NCI-H2227 treated with DMSO at 0.1 percent for 48 hours (cell line): ENCODE measurements at regions not wholly inside any gene's neighbourhood (a gene's known extent, or its start where the extent isn't known, plus 50 kb on each side); places are given as distances from the start of the nearest gene placed in this dataset.

Source experiments
- DNase-seq: peaks from one replicate; lab custom pipeline; 2025; lab: John Stamatoyannopoulos, UW

- DNase-seq = no peak
Measured at GRCh38 chr16:51391798-51392511, 240.9 kb upstream of the SALL1 start.

DNA sequence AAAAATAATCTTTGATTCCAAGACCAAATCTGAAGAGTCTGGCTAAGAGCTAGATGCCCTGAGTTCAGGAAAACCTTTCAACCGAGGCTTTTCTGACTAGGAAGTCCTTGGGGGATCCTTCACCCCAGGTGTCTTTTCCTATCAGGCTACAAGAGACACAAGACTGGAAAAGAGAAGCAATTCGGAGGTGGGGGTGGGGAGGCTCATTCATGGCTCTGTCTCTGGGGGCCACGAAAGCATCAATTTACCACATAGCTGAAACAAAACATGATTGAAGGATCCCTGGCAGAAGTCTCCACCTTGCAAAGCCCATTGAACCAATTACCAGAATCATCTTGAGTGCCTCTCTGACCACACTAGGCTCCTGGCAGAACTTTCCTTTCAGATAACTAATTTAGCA, 239.8 kb upstream of the SALL1 start:
- DNase-seq = no peak

DNA sequence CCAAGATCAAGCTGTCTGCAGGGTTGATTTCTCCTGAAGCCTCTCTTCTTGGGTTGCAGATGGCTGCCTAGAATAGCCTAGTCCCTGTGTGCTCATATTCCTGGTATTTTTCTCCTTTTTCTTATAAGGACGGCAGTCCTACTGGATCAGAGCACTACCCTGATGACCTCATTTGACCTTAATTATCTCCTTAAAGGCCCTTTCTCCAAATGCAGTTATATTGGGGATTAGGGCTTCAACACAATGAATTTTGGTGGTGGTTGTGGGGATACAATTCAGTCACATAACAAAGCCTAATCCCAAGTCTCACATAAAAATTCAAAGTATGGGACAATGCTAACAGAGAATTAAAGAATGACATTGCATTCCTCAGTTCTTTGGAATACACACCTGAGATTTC, 238.8 kb upstream of the SALL1 start:
- DNase-seq = no peak

- DNase-seq = no peak
Measured at GRCh38 chr16:51388516-51388951, 237.5 kb upstream of the SALL1 start.

- no peak for DNase-seq
Measured at GRCh38 chr16:51383909-51384308, 232.8 kb upstream of the SALL1 start.

DNA sequence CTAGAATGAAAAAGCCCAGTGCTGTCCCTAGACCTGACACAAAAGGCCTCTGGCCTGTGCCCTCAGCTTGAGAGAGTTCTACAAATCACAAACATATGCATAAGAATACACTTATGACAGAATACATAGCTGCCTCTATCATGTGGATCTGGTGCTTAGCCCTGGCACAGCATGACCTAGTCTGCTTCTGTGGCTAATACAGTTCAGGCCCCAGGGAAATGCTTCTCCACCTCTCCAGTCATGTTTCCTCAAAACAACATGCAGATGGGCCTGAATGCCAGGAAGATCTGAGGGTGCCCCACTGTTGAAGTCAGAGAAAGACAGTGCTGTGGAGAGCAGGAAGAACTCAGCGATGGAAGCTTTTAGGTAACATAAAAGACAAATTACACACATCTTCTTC, 231.9 kb upstream of the SALL1 start:
- DNase-seq = no peak

- no peak for DNase-seq
Measured at GRCh38 chr16:51382211-51382610, 231.1 kb upstream of the SALL1 start.

DNA sequence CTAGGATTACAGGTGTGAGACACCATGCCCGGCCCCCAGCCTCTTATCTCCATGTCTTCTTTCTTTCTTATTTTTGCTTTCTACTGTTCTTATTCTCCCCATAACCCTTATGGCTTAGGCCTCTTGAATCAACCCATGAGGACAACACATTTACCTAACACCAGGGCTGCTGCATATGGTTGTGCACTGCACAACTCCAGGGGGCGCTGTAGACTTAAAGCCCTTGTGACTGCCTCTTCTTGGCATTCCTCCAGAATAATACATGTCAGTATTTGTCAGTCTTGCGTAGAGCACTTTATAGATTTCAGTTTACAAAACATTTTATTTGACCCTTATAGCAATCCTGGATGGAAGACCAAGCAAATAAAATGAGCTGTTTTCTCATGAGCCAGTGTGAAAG, 225.0 kb upstream of the SALL1 start:
- DNase-seq = no peak

DNA sequence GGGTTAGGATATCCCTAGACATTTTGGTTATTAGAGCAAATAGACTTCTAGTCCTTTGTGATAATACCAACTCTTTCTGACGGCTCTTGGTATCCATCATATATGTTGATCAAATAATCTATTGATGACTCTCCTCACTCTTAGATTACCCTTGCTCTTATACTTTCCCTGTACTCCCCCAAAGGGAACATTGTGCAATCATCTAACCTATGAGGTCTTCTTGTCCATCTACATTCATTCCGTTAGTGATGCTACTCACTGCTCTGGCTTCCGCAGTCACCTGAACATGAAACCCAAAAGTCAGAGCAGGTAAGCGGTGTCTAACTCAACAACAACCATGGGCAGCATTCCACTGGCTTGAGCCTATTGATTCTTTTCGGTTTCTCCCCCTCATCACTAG, 223.7 kb upstream of the SALL1 start:
- no peak for DNase-seq

DNA sequence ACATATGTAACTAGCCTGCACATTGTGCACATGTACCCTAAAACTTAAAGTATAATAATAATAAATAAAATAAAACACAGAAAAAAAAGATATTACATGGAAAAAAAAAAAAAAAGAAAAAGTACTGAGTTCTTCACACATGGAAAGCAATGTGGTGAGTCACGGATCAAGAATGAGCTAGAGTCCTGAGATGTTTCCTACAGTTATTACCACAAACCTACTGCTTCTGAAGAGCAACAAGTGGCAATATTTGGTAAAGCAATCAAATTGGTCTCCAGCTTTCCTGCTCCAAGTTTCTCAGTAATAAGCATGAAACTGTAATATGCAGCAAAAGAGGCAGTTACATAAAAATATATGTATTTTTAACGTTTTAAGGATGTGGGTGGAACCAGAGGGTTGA, 223.3 kb upstream of the SALL1 start:
- no peak for DNase-seq

DNA sequence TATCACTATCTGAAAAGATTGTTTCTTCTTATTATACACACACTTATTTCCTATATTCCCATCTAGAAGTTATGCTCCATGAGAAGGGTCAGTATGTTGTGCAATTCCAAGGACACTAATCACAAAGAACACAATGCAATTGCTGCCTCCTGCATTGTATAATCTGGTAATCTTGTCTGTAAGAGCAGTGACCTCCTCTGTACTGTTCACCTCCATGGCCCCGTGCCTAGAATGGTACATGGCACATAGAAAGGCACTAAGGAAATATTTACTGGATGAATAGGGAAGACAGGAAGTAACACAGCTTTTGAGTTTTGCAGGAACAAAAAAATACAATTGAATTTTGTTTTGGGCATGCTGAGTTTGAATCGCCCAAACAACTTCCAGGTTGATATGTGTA, 214.6 kb upstream of the SALL1 start:
- DNase-seq = no peak

DNA sequence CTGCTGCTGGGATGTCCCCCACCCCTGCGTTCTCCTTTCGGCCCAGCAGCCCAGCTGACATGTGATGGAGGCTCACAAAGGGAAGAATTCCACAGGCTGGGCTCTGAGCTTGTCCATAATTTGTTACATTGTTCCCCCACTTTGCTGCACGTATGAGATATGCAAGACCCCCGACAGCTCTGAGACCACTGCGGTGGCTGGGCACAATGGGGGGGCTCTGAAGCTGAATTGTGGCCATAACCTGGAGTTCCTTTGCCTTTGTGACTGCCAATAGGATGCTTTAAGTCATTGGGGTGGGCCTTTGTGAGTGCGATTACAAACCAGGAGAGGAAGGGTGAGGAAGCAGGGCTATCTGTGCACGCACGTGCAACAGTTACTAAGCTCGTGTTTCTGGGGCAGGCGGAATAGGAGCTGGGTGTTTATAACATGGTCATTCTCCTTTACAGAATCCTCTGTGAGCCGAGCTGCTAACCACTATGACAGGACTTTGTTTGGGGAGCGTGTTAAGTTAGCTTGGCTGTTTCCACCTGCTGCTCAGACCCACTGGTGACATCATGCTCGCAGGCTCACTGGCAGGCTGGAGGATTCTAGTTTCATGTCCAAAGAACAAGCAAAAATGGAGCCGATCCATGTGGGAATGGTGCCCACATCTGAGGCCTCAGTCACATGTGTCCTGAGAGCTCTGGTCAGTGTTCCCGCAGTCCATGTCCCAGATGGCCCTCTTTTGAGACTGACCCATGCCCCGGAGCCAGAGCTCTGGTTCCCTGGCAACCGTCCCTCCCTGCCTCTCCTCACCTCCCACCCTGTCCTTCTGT, 208.3 kb upstream of the SALL1 start:
- no peak for DNase-seq

GRCh38 chr16:51357839-51358238, 206.8 kb upstream of the SALL1 start:
- no peak for DNase-seq

DNA sequence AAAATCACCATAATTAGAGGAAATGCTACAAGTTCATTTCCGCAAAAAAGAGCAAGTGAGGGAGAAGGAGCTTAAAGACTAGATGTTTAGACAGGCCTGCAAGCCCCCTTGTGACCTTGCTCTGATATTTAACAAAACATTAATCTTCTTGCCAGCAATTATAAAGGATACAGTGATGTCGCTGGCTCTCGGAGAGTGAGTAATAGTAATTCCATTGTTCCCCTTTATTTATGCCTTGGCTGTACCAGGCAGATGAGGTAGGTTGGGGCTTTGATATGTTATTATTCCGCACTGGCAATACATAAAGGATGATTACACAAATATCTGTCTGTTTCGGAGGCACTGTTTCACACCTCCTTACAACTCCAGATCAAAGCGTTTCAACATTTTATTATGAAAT, 204.8 kb upstream of the SALL1 start:
- no peak for DNase-seq

GRCh38 chr16:51355195-51355594, 204.1 kb upstream of the SALL1 start:
- DNase-seq = no peak

GRCh38 chr16:51353055-51353454, 202.0 kb upstream of the SALL1 start:
- no peak for DNase-seq

DNA sequence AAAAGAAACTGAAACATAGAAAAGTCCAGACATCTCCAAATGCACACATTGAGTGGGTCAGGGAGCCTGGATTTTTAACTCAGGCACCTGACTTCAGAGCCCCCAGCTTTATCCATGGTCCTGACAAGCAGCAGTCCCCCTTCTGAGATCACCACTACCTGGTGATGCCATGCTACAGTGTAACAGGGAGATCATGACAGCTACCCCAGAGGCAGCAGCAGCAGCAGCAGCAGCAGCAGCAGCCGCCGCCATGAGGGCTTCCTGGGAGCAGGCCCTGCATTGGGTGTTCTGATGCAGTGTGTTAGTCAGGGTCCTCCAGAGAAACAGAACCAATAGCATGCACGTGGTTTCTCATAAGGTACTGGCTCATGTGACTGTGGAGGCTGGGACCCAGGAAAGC, 198.6 kb upstream of the SALL1 start:
- DNase-seq = no peak

DNA sequence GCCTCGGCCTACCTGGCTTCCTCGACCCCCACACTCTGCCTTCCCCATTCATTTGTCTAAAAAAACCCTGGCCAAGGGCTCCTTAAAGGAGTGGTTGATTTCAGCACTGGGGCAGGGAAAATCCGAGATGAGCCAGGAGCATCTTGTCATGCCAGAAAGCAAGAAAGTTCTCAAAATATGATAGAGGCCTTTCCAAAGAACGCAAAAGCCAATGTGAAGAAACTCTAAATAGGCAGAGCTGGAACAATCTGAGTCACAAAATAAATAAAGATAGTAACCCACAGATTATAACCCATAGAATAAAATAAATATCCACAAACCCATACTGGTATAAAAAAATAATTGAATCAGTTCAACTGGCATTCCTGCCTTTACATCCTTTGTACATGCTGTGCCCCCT, 192.3 kb upstream of the SALL1 start:
- no peak for DNase-seq

DNA sequence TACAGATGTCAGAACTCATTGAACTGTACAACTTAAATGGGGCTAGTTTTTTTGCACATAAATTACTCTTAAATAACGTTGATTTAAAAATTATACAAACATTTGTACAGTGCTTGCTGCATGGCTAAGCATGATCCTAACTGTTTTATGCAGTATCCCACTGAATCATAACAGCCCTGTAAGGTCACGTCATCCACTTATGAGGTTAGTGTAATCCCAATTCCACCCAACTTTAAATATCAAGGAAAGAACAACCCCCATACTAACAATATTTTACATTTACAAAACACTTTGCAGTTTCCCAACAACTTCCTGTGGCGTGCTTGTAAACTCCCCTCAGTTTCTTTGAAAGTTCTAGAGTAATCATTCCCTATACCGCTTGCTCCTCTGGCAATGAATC, 190.1 kb upstream of the SALL1 start:
- no peak for DNase-seq

GRCh38 chr16:51337662-51338061, 186.6 kb upstream of the SALL1 start:
- DNase-seq = no peak

DNA sequence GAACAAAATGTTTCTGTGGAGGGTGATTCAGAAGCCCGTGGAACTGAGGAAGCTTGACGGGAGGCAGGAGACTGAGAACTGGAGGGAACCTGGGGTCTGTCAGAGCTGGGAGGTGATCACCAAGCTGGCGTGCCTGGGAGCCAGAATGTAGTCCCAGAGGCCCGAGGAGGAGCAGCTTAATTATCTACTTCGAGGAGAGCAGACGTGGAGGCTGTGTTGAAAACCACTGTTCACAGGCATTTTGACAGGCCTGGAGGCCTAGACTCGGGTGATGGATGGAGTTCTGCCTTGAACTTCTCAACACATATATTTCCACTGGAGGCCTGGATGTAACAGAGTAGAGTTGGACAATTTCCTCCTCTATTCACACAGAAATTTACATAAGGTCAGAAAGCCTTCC, 177.7 kb upstream of the SALL1 start:
- DNase-seq = no peak

GRCh38 chr16:51327001-51327400, 175.9 kb upstream of the SALL1 start:
- no peak for DNase-seq

GRCh38 chr16:51326131-51326856, 175.2 kb upstream of the SALL1 start:
- DNase-seq = peak; percentile 6
